ENCODE measurements at regions not wholly inside any gene's neighbourhood (a gene's known extent, or its start where the extent isn't known, plus 50 kb on each side); places are given as distances from the start of the nearest gene placed in this dataset.

GRCh38 chr18:30727849-30728248 lies 314.7 kb downstream of the DSC3 start:
- no peaks in the 10 kb centered on the region for H3K9me3 ChIP-seq
- no peaks in the 10 kb centered on the region for H3K36me3 ChIP-seq
- TF ChIP-seq CTCF (IDR thresholded peaks at IDR 0.05) (no peak), POLR2A (IDR thresholded peaks at IDR 0.05) (no peak)
- intact Hi-C loops (cut with DNase I), result no loop called here
- ATAC-seq, result no peak
- no peaks in the 10 kb centered on the region for H3K4me1 ChIP-seq
- H3K27me3 ChIP-seq, result no peaks in the 10 kb centered on the region
- no peak for DNase-seq
- no peak overlapping the region for H3K27ac ChIP-seq
- H3K4me3 ChIP-seq, result no peak overlapping the region

GRCh38 chr18:30713299-30713698 lies 329.2 kb downstream of the DSC3 start:
- no peak overlapping the region for H3K4me3 ChIP-seq
- no peak for TF ChIP-seq CTCF (IDR thresholded peaks at IDR 0.05)
- TF ChIP-seq POLR2A (IDR thresholded peaks at IDR 0.05), result no peak
- DNase-seq (no peak), ATAC-seq (no peak)
- H3K36me3 ChIP-seq, result no peaks in the 10 kb centered on the region
- intact Hi-C loops (cut with DNase I), result no loop called here
- no peaks in the 10 kb centered on the region for H3K4me1 ChIP-seq
- no peaks in the 10 kb centered on the region for H3K9me3 ChIP-seq
- WGBS (ENCODE audit: insufficient coverage, low coverage, low lambda C conversion rate, missing lambda C conversion rate), result 46% methylated on average over 2 of the region's 2 CpGs
- no peak overlapping the region for H3K27ac ChIP-seq
- H3K27me3 ChIP-seq, result no peaks in the 10 kb centered on the region

- no peak overlapping the region for H3K4me3 ChIP-seq
- DNase-seq (no peak), ATAC-seq (no peak)
- no peaks in the 10 kb centered on the region for H3K36me3 ChIP-seq
- no peaks in the 10 kb centered on the region for H3K27me3 ChIP-seq
- H3K4me1 ChIP-seq, result no peaks in the 10 kb centered on the region
- intact Hi-C loops (cut with DNase I), result no loop called here
- H3K9me3 ChIP-seq, result no peaks in the 10 kb centered on the region
- 26% methylated on average over 3 of the region's 3 CpGs for WGBS (ENCODE audit: insufficient coverage, low coverage, low lambda C conversion rate, missing lambda C conversion rate)
- no peak for TF ChIP-seq POLR2A (IDR thresholded peaks at IDR 0.05)
- no peak overlapping the region for H3K27ac ChIP-seq
Measured at GRCh38 chr18:30712383-30712782, 330.2 kb downstream of the DSC3 start.

GRCh38 chr18:30709595-30709994 lies 332.9 kb downstream of the DSC3 start:
- H3K4me1 ChIP-seq, result no peaks in the 10 kb centered on the region

GRCh38 chr18:30705943-30706342 lies 336.6 kb downstream of the DSC3 start:
- no peak for TF ChIP-seq CTCF (IDR thresholded peaks at IDR 0.05)
- TF ChIP-seq POLR2A (IDR thresholded peaks at IDR 0.05), result no peak
- H3K36me3 ChIP-seq, result no peaks in the 10 kb centered on the region
- intact Hi-C loops (cut with DNase I), result no loop called here
- DNase-seq, result no peak
- no peak for ATAC-seq
- H3K27ac ChIP-seq, result no peak overlapping the region
- no peaks in the 10 kb centered on the region for H3K4me1 ChIP-seq
- H3K9me3 ChIP-seq, result no peaks in the 10 kb centered on the region
- H3K27me3 ChIP-seq, result no peaks in the 10 kb centered on the region
- H3K4me3 ChIP-seq, result no peak overlapping the region
- WGBS (ENCODE audit: insufficient coverage, low coverage, low lambda C conversion rate, missing lambda C conversion rate), result 33% methylated on average over 4 of the region's 4 CpGs

More at GRCh38 chr18:30709595-30709994, 332.9 kb downstream of the DSC3 start:
- no peak for TF ChIP-seq POLR2A (IDR thresholded peaks at IDR 0.05)
- TF ChIP-seq CTCF (IDR thresholded peaks at IDR 0.05), result no peak
- no peaks in the 10 kb centered on the region for H3K36me3 ChIP-seq
- H3K9me3 ChIP-seq, result no peaks in the 10 kb centered on the region
- ATAC-seq (no peak), DNase-seq (no peak)
- no peak overlapping the region for H3K27ac ChIP-seq
- no peak overlapping the region for H3K4me3 ChIP-seq
- intact Hi-C loops (cut with DNase I), result no loop called here
- 18% methylated on average over 1 of the region's 1 CpG for WGBS (ENCODE audit: insufficient coverage, low coverage, low lambda C conversion rate, missing lambda C conversion rate)
- H3K27me3 ChIP-seq, result no peaks in the 10 kb centered on the region
